ENCODE measurements at regions not wholly inside any gene's neighbourhood (a gene's known extent, or its start where the extent isn't known, plus 50 kb on each side); places are given as distances from the start of the nearest gene placed in this dataset.

DNA sequence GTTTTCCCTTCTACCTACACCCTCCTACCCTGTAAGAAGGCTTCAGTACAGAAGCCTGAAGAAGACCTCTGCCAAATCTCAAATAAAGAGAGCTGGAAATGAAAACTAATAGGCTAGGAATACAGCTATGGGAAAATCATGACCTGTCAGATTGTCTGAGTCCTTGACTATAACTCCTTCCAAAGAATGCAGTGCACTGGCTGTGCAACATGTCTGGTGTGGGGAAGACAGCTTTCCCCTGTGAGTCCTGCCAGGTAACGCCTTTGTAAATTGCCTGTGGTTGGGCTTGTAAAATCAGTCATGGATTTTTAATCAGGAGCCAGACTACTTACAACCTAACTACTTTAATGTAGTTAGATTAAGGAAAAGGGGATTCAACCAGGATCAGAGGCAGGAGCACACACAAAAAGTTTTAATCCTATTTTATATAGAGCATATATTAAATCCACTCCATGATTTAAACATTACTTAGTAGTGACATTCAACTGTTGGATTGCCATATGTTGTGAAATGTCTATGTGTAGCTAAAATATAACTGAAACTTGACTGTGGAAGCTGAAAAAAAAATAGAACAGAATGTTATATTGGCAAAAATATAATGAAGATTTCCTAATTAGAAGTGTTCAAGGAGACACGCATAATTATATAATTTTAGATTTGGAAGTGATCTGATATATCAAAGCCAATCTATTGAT lies 1667.8 kb downstream of the KCNT2 start:
- TF ChIP-seq POLR2A (IDR thresholded peaks at IDR 0.05) (no peak), EP300 (IDR thresholded peaks at IDR 0.05) (no peak)
- TF ChIP-seq, protein P1, sequence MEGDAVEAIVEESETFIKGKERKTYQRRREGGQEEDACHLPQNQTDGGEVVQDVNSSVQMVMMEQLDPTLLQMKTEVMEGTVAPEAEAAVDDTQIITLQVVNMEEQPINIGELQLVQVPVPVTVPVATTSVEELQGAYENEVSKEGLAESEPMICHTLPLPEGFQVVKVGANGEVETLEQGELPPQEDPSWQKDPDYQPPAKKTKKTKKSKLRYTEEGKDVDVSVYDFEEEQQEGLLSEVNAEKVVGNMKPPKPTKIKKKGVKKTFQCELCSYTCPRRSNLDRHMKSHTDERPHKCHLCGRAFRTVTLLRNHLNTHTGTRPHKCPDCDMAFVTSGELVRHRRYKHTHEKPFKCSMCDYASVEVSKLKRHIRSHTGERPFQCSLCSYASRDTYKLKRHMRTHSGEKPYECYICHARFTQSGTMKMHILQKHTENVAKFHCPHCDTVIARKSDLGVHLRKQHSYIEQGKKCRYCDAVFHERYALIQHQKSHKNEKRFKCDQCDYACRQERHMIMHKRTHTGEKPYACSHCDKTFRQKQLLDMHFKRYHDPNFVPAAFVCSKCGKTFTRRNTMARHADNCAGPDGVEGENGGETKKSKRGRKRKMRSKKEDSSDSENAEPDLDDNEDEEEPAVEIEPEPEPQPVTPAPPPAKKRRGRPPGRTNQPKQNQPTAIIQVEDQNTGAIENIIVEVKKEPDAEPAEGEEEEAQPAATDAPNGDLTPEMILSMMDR (IDR thresholded peaks at IDR 0.05), result no peak
- Histone ChIP-seq H3K4me1 (no peaks in the 10 kb centered on the region), H3K27ac (no peak overlapping the region), H3K36me3 (no peaks in the 10 kb centered on the region), H3K27me3 (no peaks in the 10 kb centered on the region), H3K9me3 (no peaks in the 10 kb centered on the region), H3K4me3 (no peak overlapping the region)
- 81 to 82% methylated on average over 2 of the region's 2 CpGs for WGBS, 2 donors
- DNase-seq (ENCODE audit: low spot score in 2 of 2), result no peak

DNA sequence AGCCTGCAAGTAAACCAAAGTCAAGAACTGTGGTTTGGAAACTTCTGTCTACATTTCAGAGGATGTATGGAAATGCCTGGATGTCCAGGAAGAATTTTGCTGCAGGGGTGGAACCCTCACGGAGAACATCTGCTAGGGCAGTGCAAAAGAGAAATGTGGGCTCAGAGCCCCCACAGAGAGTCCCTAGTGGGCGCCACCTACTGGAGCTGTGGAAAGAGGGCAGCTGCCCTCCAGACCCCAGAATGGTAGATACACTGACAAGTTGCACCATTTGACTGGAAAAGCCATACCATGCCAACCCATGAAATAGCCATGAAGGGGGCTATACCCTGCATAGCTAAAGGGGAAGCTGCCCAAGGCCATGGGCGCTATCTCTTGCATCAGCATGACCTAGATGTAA lies 1672.4 kb downstream of the KCNT2 start:
- H3K27ac ChIP-seq, result no peak overlapping the region
- no peak for DNase-seq (ENCODE audit: low spot score in 2 of 2)
- no peaks in the 10 kb centered on the region for H3K36me3 ChIP-seq
- H3K4me1 ChIP-seq, result no peaks in the 10 kb centered on the region
- no peaks in the 10 kb centered on the region for H3K27me3 ChIP-seq
- 89 to 95% methylated on average over 3 of the region's 3 CpGs for WGBS, 2 donors
- H3K9me3 ChIP-seq, result no peaks in the 10 kb centered on the region
- H3K4me3 ChIP-seq, result no peak overlapping the region
- TF ChIP-seq EP300 (IDR thresholded peaks at IDR 0.05), result no peak
- no peak for TF ChIP-seq POLR2A (IDR thresholded peaks at IDR 0.05)
- TF ChIP-seq, protein P1 (IDR thresholded peaks at IDR 0.05), result no peak

DNA sequence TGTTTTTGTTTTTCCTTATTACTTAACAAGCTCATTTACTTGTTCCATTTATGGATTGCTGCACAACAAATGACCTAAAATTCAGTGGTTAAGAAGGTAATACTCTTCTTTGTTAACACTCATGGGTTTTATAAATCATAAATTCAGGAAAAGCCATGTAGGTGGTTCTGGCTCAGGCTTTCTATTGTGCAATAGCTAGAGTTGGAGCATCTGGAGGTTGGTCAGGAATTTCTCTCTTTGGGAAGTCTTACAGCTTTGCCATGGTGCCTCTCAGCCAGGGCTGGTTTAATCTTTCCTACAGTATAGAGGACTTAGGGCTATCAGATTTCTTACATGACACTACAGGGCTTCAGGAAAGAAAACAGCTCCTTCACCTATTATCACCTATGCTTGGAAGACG lies 1677.1 kb downstream of the KCNT2 start:
- Histone ChIP-seq H3K4me3 (no peak overlapping the region), H3K9me3 (no peaks in the 10 kb centered on the region), H3K27ac (no peak overlapping the region), H3K36me3 (no peaks in the 10 kb centered on the region), H3K27me3 (no peaks in the 10 kb centered on the region), H3K4me1 (no peaks in the 10 kb centered on the region)
- 74 to 77% methylated on average over 1 of the region's 1 CpG for WGBS, 2 donors
- no peak for DNase-seq (ENCODE audit: low spot score in 2 of 2)
- TF ChIP-seq EP300 (IDR thresholded peaks at IDR 0.05) (no peak), POLR2A (IDR thresholded peaks at IDR 0.05) (no peak)
- TF ChIP-seq, protein P1 (IDR thresholded peaks at IDR 0.05), result no peak

DNA sequence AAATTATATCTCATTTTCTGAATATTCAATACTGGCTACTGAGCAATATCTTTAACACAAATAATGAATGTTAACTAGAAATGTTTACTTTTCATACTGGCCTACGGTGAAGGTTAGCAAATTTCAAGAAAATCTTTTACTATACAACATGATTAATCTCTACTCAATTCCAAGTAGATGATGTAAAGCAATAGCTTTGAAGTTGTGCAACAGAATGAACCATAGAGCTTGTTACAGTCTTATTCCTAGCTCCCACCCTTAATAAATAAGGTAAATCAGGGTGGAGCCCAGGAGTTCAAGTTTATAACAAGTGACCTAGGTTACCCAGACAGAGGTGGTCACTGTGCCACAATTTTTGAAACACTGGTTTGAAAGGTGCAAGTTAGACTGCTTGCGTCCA lies 1678.1 kb downstream of the KCNT2 start:
- no peak overlapping the region for H3K27ac ChIP-seq
- no peak overlapping the region for H3K4me3 ChIP-seq
- H3K36me3 ChIP-seq, result no peaks in the 10 kb centered on the region
- 68 to 87% methylated on average over 2 of the region's 2 CpGs for WGBS, 2 donors
- H3K9me3 ChIP-seq, result no peaks in the 10 kb centered on the region
- no peak for TF ChIP-seq POLR2A (IDR thresholded peaks at IDR 0.05)
- TF ChIP-seq EP300 (IDR thresholded peaks at IDR 0.05), result no peak
- TF ChIP-seq, protein P1 (IDR thresholded peaks at IDR 0.05), result no peak
- H3K27me3 ChIP-seq, result no peaks in the 10 kb centered on the region
- H3K4me1 ChIP-seq, result no peaks in the 10 kb centered on the region
- no peak for DNase-seq (ENCODE audit: low spot score in 2 of 2)

DNA sequence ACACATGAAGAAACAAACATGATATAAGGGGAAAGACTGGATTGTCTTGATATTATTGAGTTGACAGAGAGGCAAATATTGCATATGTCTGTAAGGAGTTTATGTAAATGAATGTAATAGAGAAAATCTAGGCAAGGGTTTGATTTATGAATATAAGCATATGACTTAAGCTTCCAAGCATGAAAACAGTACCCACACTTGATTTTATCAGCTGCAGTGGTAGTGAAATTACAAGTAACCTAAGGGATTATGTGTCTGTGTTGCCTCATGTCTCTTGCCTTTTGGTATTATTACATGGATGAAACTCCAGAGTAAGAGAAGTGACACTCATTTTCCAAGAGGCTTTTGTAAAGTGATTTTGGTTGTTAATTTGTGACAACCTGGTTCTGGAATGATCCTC lies 1678.9 kb downstream of the KCNT2 start:
- Histone ChIP-seq H3K36me3 (no peaks in the 10 kb centered on the region), H3K4me3 (no peak overlapping the region), H3K27ac (no peak overlapping the region), H3K4me1 (no peaks in the 10 kb centered on the region), H3K9me3 (no peaks in the 10 kb centered on the region), H3K27me3 (no peaks in the 10 kb centered on the region)
- no peak for DNase-seq (ENCODE audit: low spot score in 2 of 2)
- TF ChIP-seq EP300 (IDR thresholded peaks at IDR 0.05) (no peak), POLR2A (IDR thresholded peaks at IDR 0.05) (no peak)
- TF ChIP-seq, protein P1 (IDR thresholded peaks at IDR 0.05), result no peak
